ENCODE measurements at regions not wholly inside any gene's neighbourhood (a gene's known extent, or its start where the extent isn't known, plus 50 kb on each side); places are given as distances from the start of the nearest gene placed in this dataset.

- no peaks in the 10 kb centered on the region for H3K4me1 ChIP-seq (ENCODE audit: insufficient read depth, low read length)
- H4K20me1 ChIP-seq (ENCODE audit: insufficient read depth, low read length) = no peaks in the 10 kb centered on the region
- no peak for ATAC-seq
- FAIRE-seq = no peak
- no peak overlapping the region for H3K4me2 ChIP-seq (ENCODE audit: low read depth, low read length)
- ChIA-PET CTCF (ENCODE audit: low intra/inter-chr PET ratio, low total read pairs) (no interaction called here), POLR2A (no interaction called here)
- H3K9me3 ChIP-seq (ENCODE audit: low read length) = no peaks in the 10 kb centered on the region
- H3K79me2 ChIP-seq (ENCODE audit: insufficient read depth, low read length) = no peaks in the 10 kb centered on the region
- no peak for DNase-seq (ENCODE audit: low spot score)
- no peak overlapping the region for H3K27ac ChIP-seq (ENCODE audit: extremely low read length, insufficient read depth, low read length)
- 34% methylated on average over 5 of the region's 5 CpGs for WGBS (ENCODE audit: low lambda C conversion rate)
- H3K4me3 ChIP-seq (replicated peaks in 1 of 3; ENCODE audit: insufficient read depth in 1 of 3, low read depth in 2 of 3, low read length in 3 of 3) = no peak overlapping the region
- in situ Hi-C loops (cut with HindIII; ENCODE audit: extremely low pct_ligation_motif_present, low pct_unique_long_range_greater_than_20kb) = no loop called here
- no peaks in the 10 kb centered on the region for H3K36me3 ChIP-seq (replicated peaks in 1 of 2; ENCODE audit: control insufficient read depth in 1 of 2, insufficient read depth in 2 of 2, low read length in 2 of 2)
- H2AFZ ChIP-seq (ENCODE audit: low read length) = no peak overlapping the region
- intact Hi-C loops (cut with micrococcal nuclease; ENCODE audit: unreplicated experiment) = loop anchor here (2.0 kb wide), 1 partner anchor 596 kb away; no protein-coding TSS in a partner anchor
- no TSS peak for BruUV-seq (replicated peaks)
- H3K9ac ChIP-seq (ENCODE audit: insufficient read depth, low read depth, low read length) = no peak overlapping the region
- H3K27me3 ChIP-seq (ENCODE audit: control insufficient read depth in 1 of 2, insufficient read depth in 2 of 2, low read length in 2 of 2) = no peaks in the 10 kb centered on the region
- TF ChIP-seq RAD21 (CRISPR knock-in tag; IDR thresholded peaks at IDR 0.05) (no peak), ZNF296 (CRISPR knock-in tag; conservative IDR thresholded peaks at IDR 0.05) (no peak), SMARCE1 (IDR thresholded peaks at IDR 0.05; ENCODE audit: borderline replicate concordance) (no peak), RFXANK (CRISPR knock-in tag; IDR thresholded peaks at IDR 0.05) (no peak), ZNF101 (CRISPR knock-in tag; IDR thresholded peaks at IDR 0.05; ENCODE audit: borderline replicate concordance, low read depth) (no peak), ZGPAT (CRISPR knock-in tag; IDR thresholded peaks at IDR 0.05) (no peak), ATF4 (CRISPR knock-in tag; IDR thresholded peaks at IDR 0.05) (no peak), HOXA7 (CRISPR knock-in tag; IDR thresholded peaks at IDR 0.05) (no peak), MEIS2 (CRISPR knock-in tag; IDR thresholded peaks at IDR 0.05) (no peak), ZSCAN25 (CRISPR knock-in tag; IDR thresholded peaks at IDR 0.05) (no peak), ZBTB10 (CRISPR knock-in tag; IDR thresholded peaks at IDR 0.05; ENCODE audit: borderline replicate concordance) (no peak), TBX3 (IDR thresholded peaks at IDR 0.05; ENCODE audit: borderline replicate concordance) (no peak), CSRNP1 (CRISPR knock-in tag; IDR thresholded peaks at IDR 0.05) (no peak), TEAD3 (CRISPR knock-in tag; optimal IDR thresholded peaks at IDR 0.05; ENCODE audit: borderline replicate concordance) (no peak), ZNF253 (CRISPR knock-in tag; IDR thresholded peaks at IDR 0.05; ENCODE audit: borderline replicate concordance) (no peak), TRAFD1 (CRISPR knock-in tag; IDR thresholded peaks at IDR 0.05; ENCODE audit: borderline replicate concordance) (no peak)
These were observed 126.2 kb upstream of the VRK2 start for GRCh38 chr2:57920342-57920939.
